H9 (cell line): ENCODE measurements at regions not wholly inside any gene's neighbourhood (a gene's known extent, or its start where the extent isn't known, plus 50 kb on each side); places are given as distances from the start of the nearest gene placed in this dataset.

ENCODE experiments used
- DNase-seq: peaks from one replicate; pipeline ENCODE4 v3.0.0-alpha.2; 2017
- H2AFZ ChIP-seq: one replicate; pipeline ENCODE4 v1.6.1; 2013; ENCODE audit warnings: mild to moderate bottlenecking, low read length, control low read depth, moderate library complexity
- H2AK5ac ChIP-seq: 2 replicates; pipeline ENCODE4 v1.6.1; 2013; ENCODE audit warnings: low read length, control low read depth, mixed read lengths; ENCODE audit not compliant: insufficient read length
- H2BK120ac ChIP-seq: one replicate; pipeline ENCODE4 v1.6.1; 2013; ENCODE audit warnings: low read depth, mild to moderate bottlenecking, low read length, control low read depth, inconsistent platforms; ENCODE audit not compliant: poor library complexity, severe bottlenecking
- H2BK12ac ChIP-seq: 2 replicates; pipeline ENCODE4 v1.6.1; 2013; ENCODE audit warnings: low read length, control low read depth, mixed read lengths, low read depth; ENCODE audit not compliant: insufficient read length
- H2BK15ac ChIP-seq: 2 replicates; pipeline ENCODE4 v1.6.1; 2013; ENCODE audit warnings: low read depth, low read length, control low read depth
- H2BK20ac ChIP-seq: one replicate; pipeline ENCODE4 v1.6.1; 2013; ENCODE audit warnings: low read depth, mild to moderate bottlenecking, low read length, control low read depth, inconsistent platforms; ENCODE audit not compliant: poor library complexity, severe bottlenecking
- H2BK5ac ChIP-seq: 2 replicates; pipeline ENCODE4 v1.6.1; 2013; ENCODE audit warnings: low read length, control low read depth, mixed read lengths; ENCODE audit not compliant: insufficient read length
- H3K14ac ChIP-seq: 2 replicates; pipeline ENCODE4 v1.6.1; 2013; ENCODE audit warnings: low read length, control low read depth; ENCODE audit not compliant: insufficient read depth
- H3K18ac ChIP-seq: 2 replicates; pipeline ENCODE4 v1.6.1; 2013; ENCODE audit warnings: low read depth, mild to moderate bottlenecking, mixed read lengths, low read length, control low read depth; ENCODE audit not compliant: insufficient read length
- H3K23ac ChIP-seq: 2 replicates; pipeline ENCODE4 v1.6.1; 2013; ENCODE audit warnings: low read length, control low read depth, mixed read lengths, low read depth; ENCODE audit not compliant: insufficient read length
- H3K23me2 ChIP-seq: 2 replicates; pipeline ENCODE4 v1.6.1; 2013; ENCODE audit warnings: low read depth, mild to moderate bottlenecking, mixed read lengths, low read length, control low read depth; ENCODE audit not compliant: insufficient read length, poor library complexity, severe bottlenecking
- H3K27ac ChIP-seq: 2 replicates; pipeline ENCODE4 v1.5.1; 2013; ENCODE audit warnings: low read length, control low read depth, mixed read lengths, low read depth; ENCODE audit not compliant: insufficient read length
- H3K27me3 ChIP-seq: 2 replicates; pipeline ENCODE4 v1.6.1; 2013; ENCODE audit warnings: low read length, control low read depth, inconsistent platforms; ENCODE audit not compliant: insufficient read depth
- H3K4ac ChIP-seq: 2 replicates; pipeline ENCODE4 v1.6.1; 2013; ENCODE audit warnings: low read depth, mild to moderate bottlenecking, control low read depth, inconsistent platforms, low read length, moderate library complexity
- H3K4me1 ChIP-seq: 2 replicates; pipeline ENCODE4 v1.6.1; 2013; ENCODE audit warnings: low read length, control low read depth, inconsistent platforms; ENCODE audit not compliant: insufficient read depth
- H3K4me2 ChIP-seq: 2 replicates; pipeline ENCODE4 v1.6.1; 2013; ENCODE audit warnings: low read length, control low read depth, mixed read lengths; ENCODE audit not compliant: insufficient read length, insufficient read depth
- H3K56ac ChIP-seq: 2 replicates; pipeline ENCODE4 v1.6.1; 2013; ENCODE audit warnings: low read depth, mild to moderate bottlenecking, mixed read lengths, low read length, control low read depth; ENCODE audit not compliant: insufficient read length
- H3K79me1 ChIP-seq: 2 replicates; pipeline ENCODE4 v1.6.1; 2013; ENCODE audit warnings: low read depth, mild to moderate bottlenecking, moderate library complexity, low read length, control low read depth, inconsistent platforms; ENCODE audit not compliant: insufficient read depth, poor library complexity, severe bottlenecking
- H3K79me2 ChIP-seq: 2 replicates; pipeline ENCODE4 v1.6.1; 2013; ENCODE audit warnings: low read length, control low read depth, inconsistent platforms; ENCODE audit not compliant: insufficient read depth
- H3K9ac ChIP-seq: 2 replicates; pipeline ENCODE4 v1.6.1; 2013; ENCODE audit warnings: low read length, control low read depth, mixed read lengths; ENCODE audit not compliant: insufficient read length; ENCODE audit errors: extremely low read depth
- H3K9me3 ChIP-seq: one replicate; pipeline ENCODE4 v1.6.1; 2013; ENCODE audit warnings: low read depth, low read length, inconsistent platforms; ENCODE audit not compliant: control insufficient read depth
- H3T11ph ChIP-seq: one replicate; pipeline ENCODE4 v1.6.1; 2013; ENCODE audit warnings: mild to moderate bottlenecking, low read length, control low read depth, inconsistent platforms
- H4K20me1 ChIP-seq: one replicate; pipeline ENCODE4 v1.6.1; 2013; ENCODE audit not compliant: control insufficient read depth, insufficient read length, insufficient read depth
- H4K5ac ChIP-seq: 2 replicates; pipeline ENCODE4 v1.6.1; 2013; ENCODE audit warnings: low read depth, mild to moderate bottlenecking, mixed read lengths, low read length, control low read depth; ENCODE audit not compliant: insufficient read length
- H4K8ac ChIP-seq: replicated peaks from 2 replicates; pipeline ENCODE4 v1.6.1; 2013; ENCODE audit warnings: low read length, control low read depth, mixed read lengths, low read depth; ENCODE audit not compliant: insufficient read length
- H4K91ac ChIP-seq: 2 replicates; pipeline ENCODE4 v1.6.1; 2013; ENCODE audit warnings: low read depth, mild to moderate bottlenecking, moderate library complexity, mixed read lengths, low read length, control low read depth; ENCODE audit not compliant: insufficient read length
- H3K27ac Mint-ChIP-seq, 3 experiments: 2 replicates in 2 of 3; 3 replicates in 1 of 3; pipeline ENCODE4 v1.8.0; 2020 to 2021; ENCODE audit warnings: mixed read lengths in 3 of 3, mild to moderate bottlenecking in 1 of 3, moderate library complexity in 1 of 3
- H3K27me3 Mint-ChIP-seq: 2 replicates; pipeline ENCODE4 v1.8.0; 2021; ENCODE audit warnings: low read depth, mild to moderate bottlenecking, moderate library complexity, mixed read lengths
- H3K36me3 Mint-ChIP-seq, 3 experiments: 2 replicates in 2 of 3; 3 replicates in 1 of 3; pipeline ENCODE4 v1.8.0; 2020 to 2021; ENCODE audit warnings: low read depth in 3 of 3, mixed read lengths in 3 of 3; ENCODE audit not compliant: insufficient read depth in 1 of 3
- H3K4me1 Mint-ChIP-seq, 2 experiments: 2 replicates each; pipeline ENCODE4 v1.8.0; 2020; ENCODE audit warnings: mixed read lengths in 2 of 2
- H3K4me3 Mint-ChIP-seq, 2 experiments: 2 replicates in 1 of 2; 3 replicates in 1 of 2; pipeline ENCODE4 v1.8.0; 2020 to 2021; ENCODE audit warnings: mild to moderate bottlenecking in 2 of 2, mixed read lengths in 2 of 2, moderate library complexity in 1 of 2
- H3K9me3 Mint-ChIP-seq, 2 experiments: 2 replicates in 1 of 2; 3 replicates in 1 of 2; pipeline ENCODE4 v1.8.0; 2020; ENCODE audit warnings: mild to moderate bottlenecking in 2 of 2, mixed read lengths in 2 of 2, moderate library complexity in 1 of 2
- CTCF ChIP-seq: fragments of 200-600 bp; sonication (generic); conservative IDR thresholded peaks from 3 replicates; pipeline ENCODE4 v1.8.0; 2021; ENCODE audit warnings: antibody characterized with exemption, mild to moderate bottlenecking
- WGBS: extraction: QIAGEN DNeasy Blood & Tissue Kit; methylation state at CpG from one replicate; pipeline ENCODE4 v1.1.7; 2013; ENCODE audit warnings: missing lambda C conversion rate, low lambda C conversion rate, mixed read lengths; ENCODE audit not compliant: insufficient read length; ENCODE audit errors: extremely low coverage; 5-methylcytosine and 5-hydroxymethylcytosine counted together

DNA sequence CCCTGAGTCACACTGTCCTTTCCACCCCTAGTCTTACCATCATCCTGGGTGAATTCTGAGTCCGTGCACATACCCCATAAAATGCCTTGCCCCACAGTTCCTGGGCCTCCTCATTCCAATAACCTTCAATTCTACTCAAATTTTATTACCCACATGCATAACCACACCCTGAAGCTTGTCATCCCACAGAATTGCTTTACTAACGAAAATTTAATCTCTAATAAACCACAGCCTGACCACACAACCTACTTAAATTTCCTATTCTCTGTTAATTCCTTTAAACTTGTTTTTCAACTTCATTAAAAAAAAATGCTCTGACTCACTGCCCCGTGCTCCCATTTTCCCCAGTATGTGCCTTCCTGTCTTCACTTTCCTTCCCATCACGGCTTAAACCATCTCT, 205.9 kb downstream of the PHLDA1 start:
- no peak overlapping the region for H3K14ac ChIP-seq
- no peak overlapping the region for H2BK20ac ChIP-seq
- no peak overlapping the region for H4K5ac ChIP-seq
- H2BK5ac ChIP-seq: no peak overlapping the region
- no peak overlapping the region for H3K4me2 ChIP-seq
- no peak for DNase-seq
- H2BK120ac ChIP-seq: no peak overlapping the region
- peaks cover 1% of the 10 kb centered on the region; the same call in 1 of the 2 replicates for H3K27me3 Mint-ChIP-seq
- no peaks in the 10 kb centered on the region for H3K27me3 ChIP-seq
- H4K8ac ChIP-seq: no peak overlapping the region
- H3K79me2 ChIP-seq: no peaks in the 10 kb centered on the region
- H2BK12ac ChIP-seq: no peak overlapping the region
- H2BK15ac ChIP-seq: no peak overlapping the region
- no peak overlapping the region for H3K27ac Mint-ChIP-seq
- no peak overlapping the region for H2AK5ac ChIP-seq
- peaks cover 4% of the 10 kb centered on the region; the same call in 1 of the 2 replicates for H3K4me1 ChIP-seq
- WGBS: 100% methylated on average over 1 of the region's 4 CpGs
- H3K23ac ChIP-seq: no peak overlapping the region
- no peak overlapping the region for H4K91ac ChIP-seq
- H3K18ac ChIP-seq: no peak overlapping the region
- H4K20me1 ChIP-seq: no peaks in the 10 kb centered on the region
- H3K4ac ChIP-seq: no peak overlapping the region
- H3K4me3 Mint-ChIP-seq: no peak overlapping the region
- no peaks in the 10 kb centered on the region for H3K9me3 Mint-ChIP-seq
- H3K4me1 Mint-ChIP-seq: peaks cover 11% of the 10 kb centered on the region in 2 experiments
- H3K56ac ChIP-seq: no peak overlapping the region
- H3K9me3 ChIP-seq: no peaks in the 10 kb centered on the region
- H3K79me1 ChIP-seq: no peaks in the 10 kb centered on the region
- H3K9ac ChIP-seq: no peak overlapping the region
- no peak overlapping the region for H2AFZ ChIP-seq
- H3K27ac ChIP-seq: no peak overlapping the region
- no peaks in the 10 kb centered on the region for H3K23me2 ChIP-seq
- H3K36me3 Mint-ChIP-seq: no peaks in the 10 kb centered on the region
- H3T11ph ChIP-seq: no peak overlapping the region
- TF ChIP-seq CTCF: no peak
